HepG2 (cell line): ENCODE measurements at regions not wholly inside any gene's neighbourhood (a gene's known extent, or its start where the extent isn't known, plus 50 kb on each side); places are given as distances from the start of the nearest gene placed in this dataset.

Source experiments
- ATAC-seq: fragments of 200-7000 bp; cut with Tn5 transposase; 3 replicates; pipeline ENCODE4 v1.9.1; 2020; ENCODE audit warnings: mild to moderate bottlenecking, moderate library complexity
- BruUV-seq: library from RNA; stranded (reverse); fragments of 400-500 nt; replicated peaks from 2 replicates; lab custom pipeline; 2021; lab: Mats Ljungman, UMichigan
- CTCF ChIA-PET: fragments of 300-600 bp; formaldehyde crosslinking; extraction: SDS; loops from one replicate; lab custom pipeline; 2021; ENCODE audit warnings: low total read pairs, inconsistent platforms, low intra/inter-chr PET ratio; lab: Yijun Ruan, JAX
- POLR2A ChIA-PET: fragments of 350-600 bp; sonication (Branson Sonifier 250); formaldehyde crosslinking; loops from one replicate; lab custom pipeline; 2020; ENCODE audit warnings: antibody characterized with exemption, inconsistent platforms; lab: Yijun Ruan, JAX
- DNase-seq: peaks from one replicate; pipeline ENCODE4 v3.0.0-alpha.2; 2015; ENCODE audit warnings: low spot score
- FAIRE-seq: peaks from 3 replicates; lab custom pipeline; 2011; peaks lifted over from hg19 to GRCh38; lab: Jason Lieb, UNC
- H2AFZ ChIP-seq: one replicate; pipeline ENCODE4 v1.6.1; 2011; ENCODE audit warnings: low read length, inconsistent platforms
- H3K27ac ChIP-seq: fragments of 300-600 bp; 3 replicates; pipeline ENCODE4 v1.8.0; 2011; ENCODE audit warnings: mixed run types, mild to moderate bottlenecking, mixed read lengths, low read length, inconsistent platforms; ENCODE audit not compliant: insufficient read depth; ENCODE audit errors: extremely low read length
- H3K27me3 ChIP-seq, 2 experiments: fragments of 200-600 bp in 1 of 2; 2 replicates in 1 of 2; 3 replicates in 1 of 2; pipeline versions ENCODE4 v1.6.0 to v1.8.0; 2011; ENCODE audit warnings: low read length in 2 of 2, mild to moderate bottlenecking in 2 of 2, moderate library complexity in 2 of 2, inconsistent platforms in 1 of 2; ENCODE audit not compliant: insufficient read depth in 2 of 2, control insufficient read depth in 1 of 2
- H3K36me3 ChIP-seq, 2 experiments: fragments of 200-600 bp in 1 of 2; replicated peaks in 1 of 2; 2 replicates in 1 of 2; 3 replicates in 1 of 2; pipeline versions ENCODE4 v1.5.1 to v1.8.0; 2011; ENCODE audit warnings: low read length in 2 of 2, inconsistent platforms in 1 of 2; ENCODE audit not compliant: insufficient read depth in 2 of 2, control insufficient read depth in 1 of 2
- H3K4me1 ChIP-seq: 2 replicates; pipeline ENCODE4 v1.5.1; 2012; ENCODE audit warnings: low read length, inconsistent platforms; ENCODE audit not compliant: insufficient read depth
- H3K4me2 ChIP-seq: 2 replicates; pipeline ENCODE4 v1.6.0; 2011; ENCODE audit warnings: low read depth, low read length, inconsistent platforms
- H3K4me3 ChIP-seq, 3 experiments: fragments of 200-600 bp in 1 of 3; sonication (generic), shearing (Covaris generic) in 1 of 3; replicated peaks in 1 of 3; 2 replicates each; pipeline ENCODE4 v1.5.1; 2011 to 2016; ENCODE audit warnings: low read length in 3 of 3, inconsistent platforms in 2 of 3, low read depth in 2 of 3, mild to moderate bottlenecking in 2 of 3, control low read depth in 1 of 3, mixed read lengths in 1 of 3; ENCODE audit not compliant: insufficient read depth in 1 of 3
- H3K79me2 ChIP-seq: one replicate; pipeline ENCODE4 v1.6.1; 2011; ENCODE audit warnings: low read length, inconsistent platforms; ENCODE audit not compliant: insufficient read depth
- H3K9ac ChIP-seq: 2 replicates; pipeline ENCODE4 v1.6.0; 2011; ENCODE audit warnings: mild to moderate bottlenecking, low read depth, low read length, inconsistent platforms; ENCODE audit not compliant: insufficient read depth
- H3K9me3 ChIP-seq: 2 replicates; pipeline ENCODE4 v1.5.1; 2012; ENCODE audit warnings: mild to moderate bottlenecking, low read length
- H4K20me1 ChIP-seq: 2 replicates; pipeline ENCODE4 v1.6.0; 2011; ENCODE audit warnings: inconsistent platforms, mild to moderate bottlenecking, low read length, moderate library complexity; ENCODE audit not compliant: insufficient read depth
- ATF7 ChIP-seq, 2 experiments: fragments of 450-650 bp in 1 of 2; sonication (generic) in 1 of 2; formaldehyde crosslinking in 1 of 2; IDR thresholded peaks; 2 replicates each; pipeline versions ENCODE4 v1.4.0 to v1.6.1; 2016 to 2020; ENCODE audit warnings: antibody characterized with exemption in 1 of 2, mild to moderate bottlenecking in 1 of 2, missing genetic modification reagents in 1 of 2
- CEBPB ChIP-seq: IDR thresholded peaks from 2 replicates; pipeline ENCODE4 v1.6.1; 2011; ENCODE audit warnings: low read depth, low read length, improper control_type of control experiment, borderline replicate concordance
- CREB1 ChIP-seq, 2 experiments: fragments of 450-650 bp in 1 of 2; IDR thresholded peaks; 2 replicates each; pipeline ENCODE4 v1.6.1; 2016 to 2017; ENCODE audit warnings: control low read depth in 1 of 2, mild to moderate bottlenecking in 1 of 2, missing compliant biosample characterization in 1 of 2, missing genetic modification characterization in 1 of 2
- GATA4 ChIP-seq: sonication (generic); IDR thresholded peaks from 2 replicates; pipeline ENCODE4 v1.6.1; 2016; ENCODE audit warnings: antibody characterized with exemption, low read depth, borderline replicate concordance
- HOXA7 ChIP-seq: sonication (generic); formaldehyde crosslinking; IDR thresholded peaks from 2 replicates; pipeline ENCODE4 v1.8.1; 2022; ENCODE audit warnings: mild to moderate bottlenecking, missing genetic modification reagents, moderate library complexity
- MAFK ChIP-seq, 2 experiments: IDR thresholded peaks in 1 of 2; conservative IDR thresholded peaks in 1 of 2; 2 replicates each; pipeline ENCODE4 v1.6.1; 2011; ENCODE audit warnings: improper control_type of control experiment in 2 of 2, low read length in 2 of 2
- MBD4 ChIP-seq: IDR thresholded peaks from 2 replicates; pipeline ENCODE4 v1.6.1; 2012; ENCODE audit warnings: low read length, inconsistent platforms, borderline replicate concordance
- MYNN ChIP-seq: sonication (generic); formaldehyde crosslinking; IDR thresholded peaks from 2 replicates; pipeline ENCODE4 v1.4.0; 2020; ENCODE audit warnings: mild to moderate bottlenecking, low read depth, missing genetic modification reagents
- WGBS: methylation state at CpG from one replicate; pipeline ENCODE4 v1.1.6; 2017; ENCODE audit warnings: low lambda C conversion rate; 5-methylcytosine and 5-hydroxymethylcytosine counted together
- in situ Hi-C: cut with HindIII; loops from 2 replicates; pipeline ENCODE4 v1.10.0; 2017; ENCODE audit warnings: low pct_unique_long_range_greater_than_20kb; ENCODE audit not compliant: extremely low pct_ligation_motif_present
- intact Hi-C: fragments of 100-400 bp; cut with micrococcal nuclease; formaldehyde crosslinking; loops from one replicate; pipeline ENCODE4 v1.10.0; 2022; ENCODE audit not compliant: unreplicated experiment

- TF ChIP-seq HOXA7 (CRISPR knock-in tag) (no peak), MYNN (no peak)
Observed at GRCh38 chr6:44762496-44762895, 375.0 kb downstream of the CDC5L start (continued).

- FAIRE-seq = no peak
- ChIA-PET CTCF (no interaction called here), POLR2A (no interaction called here)
- Histone ChIP-seq H3K4me3 (no peak overlapping the region), H3K9me3 (no peaks in the 10 kb centered on the region), H3K79me2 (no peaks in the 10 kb centered on the region), H3K36me3 (no peaks in the 10 kb centered on the region), H3K4me2 (no peak overlapping the region), H2AFZ (no peak overlapping the region)
- WGBS = 30% methylated on average over 4 of the region's 4 CpGs
- no peak for ATAC-seq
- intact Hi-C loops = no loop called here
- in situ Hi-C loops = no loop called here
- no peak for TF ChIP-seq MBD4
- peak; percentile 92 for TF ChIP-seq ATF7 (IDR thresholded peaks at IDR 0.05)
- no peak for TF ChIP-seq ATF7 (CRISPR knock-in tag; IDR thresholded peaks at IDR 0.05)
- peak; percentile 88 for TF ChIP-seq CREB1 (IDR thresholded peaks at IDR 0.05)
- TF ChIP-seq CREB1 (CRISPR knock-in tag; IDR thresholded peaks at IDR 0.05) = no peak
- TF ChIP-seq, all 625 proteins: peak for 2
- DNase-seq = no peak
- no TSS peak for BruUV-seq
- H3K27me3 ChIP-seq = peaks cover 0 to 15% of the 10 kb centered on the region in 2 experiments; a peak in 1 of 5 replicates
- no peaks in the 10 kb centered on the region for H3K4me1 ChIP-seq
- no peak overlapping the region for H3K9ac ChIP-seq
- H3K27ac ChIP-seq = no peak overlapping the region
- H4K20me1 ChIP-seq = no peaks in the 10 kb centered on the region
Observed at GRCh38 chr6:44771647-44772415, 384.3 kb downstream of the CDC5L start.

- Histone ChIP-seq H3K4me1 (no peaks in the 10 kb centered on the region), H2AFZ (no peak overlapping the region), H3K36me3 (no peaks in the 10 kb centered on the region), H3K27ac (no peak overlapping the region), H3K4me3 (no peak overlapping the region), H4K20me1 (no peaks in the 10 kb centered on the region), H3K27me3 (peaks cover 0 to 10% of the 10 kb centered on the region in 2 experiments; a peak in 1 of 5 replicates), H3K9me3 (no peaks in the 10 kb centered on the region), H3K79me2 (no peaks in the 10 kb centered on the region), H3K9ac (no peak overlapping the region), H3K4me2 (no peak overlapping the region)
- intact Hi-C loops (no loop called here), in situ Hi-C loops (no loop called here)
- FAIRE-seq (no peak), DNase-seq (no peak), ATAC-seq (no peak)
- no TSS peak for BruUV-seq
- POLR2A ChIA-PET = no interaction called here
- CTCF ChIA-PET = no interaction called here
- TF ChIP-seq CEBPB = peak; percentile 23; the same call in 1 of the 2 replicates
- TF ChIP-seq MAFK (conservative IDR thresholded peaks at IDR 0.05 in 1 of 2, IDR thresholded peaks at IDR 0.05 in 1 of 2; ENCODE audit: low read length in 2 of 2) = 0 out of 4 replicates have a peak, but pooled peaks of 1 of the 2 experiments have one; percentile 14
- no peak for TF ChIP-seq GATA4
- peak; percentile 64 for TF ChIP-seq ATF7 (IDR thresholded peaks at IDR 0.05)
- no peak for TF ChIP-seq ATF7 (CRISPR knock-in tag; IDR thresholded peaks at IDR 0.05)
Observed at GRCh38 chr6:44772838-44773237, 385.3 kb downstream of the CDC5L start.
